H1 (cell line): ENCODE measurements at regions not wholly inside any gene's neighbourhood (a gene's known extent, or its start where the extent isn't known, plus 50 kb on each side); places are given as distances from the start of the nearest gene placed in this dataset.

Experiments used
- CEBPB ChIP-seq: IDR thresholded peaks from 2 replicates; pipeline ENCODE4 v1.6.1; 2012; ENCODE audit warnings: low read depth, low read length
- CTCF ChIP-seq, 3 experiments: IDR thresholded peaks; 1 replicate in 2 of 3; 2 replicates in 1 of 3; pipeline versions ENCODE4 v1.5.1 to v1.6.1; 2011; ENCODE audit warnings: low read length in 3 of 3, mild to moderate bottlenecking in 3 of 3, inconsistent platforms in 2 of 3, low read depth in 1 of 3, moderate library complexity in 1 of 3; ENCODE audit not compliant: insufficient read depth in 1 of 3; ENCODE audit errors: control extremely low read depth in 1 of 3
- EP300 ChIP-seq, 2 experiments: IDR thresholded peaks; 1 replicate in 1 of 2; 2 replicates in 1 of 2; pipeline ENCODE4 v1.6.1; 2011 to 2012; ENCODE audit warnings: low read depth in 2 of 2, low read length in 2 of 2, mild to moderate bottlenecking in 2 of 2, borderline replicate concordance in 1 of 2, inconsistent platforms in 1 of 2, moderate library complexity in 1 of 2
- GABPA ChIP-seq: IDR thresholded peaks from 2 replicates; pipeline ENCODE4 v1.6.1; 2011; ENCODE audit warnings: mild to moderate bottlenecking, low read length, moderate library complexity, borderline replicate concordance; ENCODE audit not compliant: insufficient read depth
- MAFK ChIP-seq: IDR thresholded peaks from 2 replicates; pipeline ENCODE4 v1.6.1; 2012; ENCODE audit warnings: low read depth, mild to moderate bottlenecking, improper control_type of control experiment, low read length

- TF ChIP-seq CTCF (IDR thresholded peaks at IDR 0.05; ENCODE audit: control extremely low read depth in 1 of 3, insufficient read depth in 1 of 3, low read depth in 1 of 3, low read length in 3 of 3), result no peak
- TF ChIP-seq CEBPB, result no peak
- no peak for TF ChIP-seq EP300 (IDR thresholded peaks at IDR 0.05; ENCODE audit: borderline replicate concordance in 1 of 2, low read depth in 2 of 2, low read length in 2 of 2)
- TF ChIP-seq MAFK, result no peak
- no peak for TF ChIP-seq GABPA
These were observed 146.0 kb upstream of the IVNS1ABP start for GRCh38 chr1:185463011-185463410.
